ENCODE measurements at regions not wholly inside any gene's neighbourhood (a gene's known extent, or its start where the extent isn't known, plus 50 kb on each side); places are given as distances from the start of the nearest gene placed in this dataset.

DNA sequence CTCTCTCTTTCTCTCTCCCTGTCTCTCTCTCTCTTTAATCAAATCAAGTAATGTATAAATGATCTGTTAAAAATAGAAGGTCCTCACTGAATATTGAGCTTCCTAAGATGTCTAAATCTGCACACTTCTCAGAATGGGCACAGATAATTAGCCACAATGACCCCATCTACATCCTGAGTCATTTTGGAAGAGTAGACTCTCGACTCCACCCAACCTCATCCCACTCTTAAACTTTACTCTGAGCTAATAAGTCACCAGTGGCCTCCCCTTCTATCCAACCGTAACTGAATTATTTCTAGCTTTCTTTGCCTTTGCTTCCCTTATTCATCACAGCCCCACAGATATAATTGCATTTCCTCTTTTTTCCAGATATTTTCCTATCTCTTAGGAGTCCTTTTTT lies 326.5 kb upstream of the ZNF717 start:
- TF ChIP-seq, protein P1, sequence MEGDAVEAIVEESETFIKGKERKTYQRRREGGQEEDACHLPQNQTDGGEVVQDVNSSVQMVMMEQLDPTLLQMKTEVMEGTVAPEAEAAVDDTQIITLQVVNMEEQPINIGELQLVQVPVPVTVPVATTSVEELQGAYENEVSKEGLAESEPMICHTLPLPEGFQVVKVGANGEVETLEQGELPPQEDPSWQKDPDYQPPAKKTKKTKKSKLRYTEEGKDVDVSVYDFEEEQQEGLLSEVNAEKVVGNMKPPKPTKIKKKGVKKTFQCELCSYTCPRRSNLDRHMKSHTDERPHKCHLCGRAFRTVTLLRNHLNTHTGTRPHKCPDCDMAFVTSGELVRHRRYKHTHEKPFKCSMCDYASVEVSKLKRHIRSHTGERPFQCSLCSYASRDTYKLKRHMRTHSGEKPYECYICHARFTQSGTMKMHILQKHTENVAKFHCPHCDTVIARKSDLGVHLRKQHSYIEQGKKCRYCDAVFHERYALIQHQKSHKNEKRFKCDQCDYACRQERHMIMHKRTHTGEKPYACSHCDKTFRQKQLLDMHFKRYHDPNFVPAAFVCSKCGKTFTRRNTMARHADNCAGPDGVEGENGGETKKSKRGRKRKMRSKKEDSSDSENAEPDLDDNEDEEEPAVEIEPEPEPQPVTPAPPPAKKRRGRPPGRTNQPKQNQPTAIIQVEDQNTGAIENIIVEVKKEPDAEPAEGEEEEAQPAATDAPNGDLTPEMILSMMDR (IDR thresholded peaks at IDR 0.05): no peak
- no peak for TF ChIP-seq POLR2A (IDR thresholded peaks at IDR 0.05)

Data from ovary (tissue), 3 donors.